Body of pancreas (tissue), 4 donors: ENCODE measurements at regions not wholly inside any gene's neighbourhood (a gene's known extent, or its start where the extent isn't known, plus 50 kb on each side); places are given as distances from the start of the nearest gene placed in this dataset.

Experiments used
- POLR2A ChIP-seq, 3 donors: fragments of 450-650 bp; IDR thresholded peaks; one replicate each; pipeline ENCODE4 v1.6.1; 2016; ENCODE audit warnings: antibody characterized with exemption in 3 of 3, mild to moderate bottlenecking in 2 of 3
- TF ChIP-seq, protein P1 (sequence below), 7 experiments: fragments of 450-650 bp in 4 of 7; fragments of 200-600 bp in 3 of 7; sonication (generic) in 3 of 7; IDR thresholded peaks; one replicate each; pipeline ENCODE4 v1.5.1; 2016 to 2019; ENCODE audit warnings: antibody characterized with exemption in 7 of 7

DNA sequence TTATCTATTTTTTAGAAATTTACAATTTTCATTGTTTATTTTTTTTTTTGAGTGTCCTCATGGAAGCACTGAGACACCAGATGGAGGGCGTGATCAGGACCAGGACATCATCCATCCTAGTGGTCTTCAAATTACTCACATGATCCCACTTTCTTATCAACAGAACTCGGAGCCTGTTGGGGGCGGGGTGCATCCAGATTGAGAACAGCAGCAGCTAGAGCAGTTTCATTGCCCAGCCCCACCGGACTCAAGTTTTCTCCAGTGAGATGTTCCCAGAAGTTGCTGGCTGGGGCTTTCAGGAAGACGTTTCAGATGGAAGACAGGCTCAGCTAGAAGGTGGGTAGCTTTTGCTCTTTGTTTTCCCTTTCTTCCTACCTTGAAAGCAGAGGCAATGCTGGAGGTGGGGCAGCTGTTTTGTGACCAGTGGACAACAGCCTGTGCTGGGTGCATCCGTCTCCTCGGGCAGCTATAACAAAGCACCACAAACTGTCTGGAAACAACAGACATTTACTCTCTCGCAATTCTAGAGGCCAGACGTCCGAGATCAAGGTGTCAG lies 562.1 kb downstream of the TBC1D22A start:
- TF ChIP-seq, protein P1, sequence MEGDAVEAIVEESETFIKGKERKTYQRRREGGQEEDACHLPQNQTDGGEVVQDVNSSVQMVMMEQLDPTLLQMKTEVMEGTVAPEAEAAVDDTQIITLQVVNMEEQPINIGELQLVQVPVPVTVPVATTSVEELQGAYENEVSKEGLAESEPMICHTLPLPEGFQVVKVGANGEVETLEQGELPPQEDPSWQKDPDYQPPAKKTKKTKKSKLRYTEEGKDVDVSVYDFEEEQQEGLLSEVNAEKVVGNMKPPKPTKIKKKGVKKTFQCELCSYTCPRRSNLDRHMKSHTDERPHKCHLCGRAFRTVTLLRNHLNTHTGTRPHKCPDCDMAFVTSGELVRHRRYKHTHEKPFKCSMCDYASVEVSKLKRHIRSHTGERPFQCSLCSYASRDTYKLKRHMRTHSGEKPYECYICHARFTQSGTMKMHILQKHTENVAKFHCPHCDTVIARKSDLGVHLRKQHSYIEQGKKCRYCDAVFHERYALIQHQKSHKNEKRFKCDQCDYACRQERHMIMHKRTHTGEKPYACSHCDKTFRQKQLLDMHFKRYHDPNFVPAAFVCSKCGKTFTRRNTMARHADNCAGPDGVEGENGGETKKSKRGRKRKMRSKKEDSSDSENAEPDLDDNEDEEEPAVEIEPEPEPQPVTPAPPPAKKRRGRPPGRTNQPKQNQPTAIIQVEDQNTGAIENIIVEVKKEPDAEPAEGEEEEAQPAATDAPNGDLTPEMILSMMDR (IDR thresholded peaks at IDR 0.05): no peak
- TF ChIP-seq POLR2A (IDR thresholded peaks at IDR 0.05): no peak
